BLaER1 (cell line): ENCODE measurements at regions not wholly inside any gene's neighbourhood (a gene's known extent, or its start where the extent isn't known, plus 50 kb on each side); places are given as distances from the start of the nearest gene placed in this dataset.
A peak's percentile ranks its signal among the peaks of the same experiment; 100 is the strongest.

Experiments used
- H3K27ac ChIP-seq: shearing (Covaris generic); formaldehyde crosslinking; 2 replicates; pipeline ENCODE4 v1.8.1; 2022
- H3K27me3 ChIP-seq: shearing (Covaris generic); formaldehyde crosslinking; 2 replicates; pipeline ENCODE4 v1.8.1; 2022
- H3K36me3 ChIP-seq: shearing (Covaris generic); formaldehyde crosslinking; 2 replicates; pipeline ENCODE4 v1.8.1; 2022
- H3K4me1 ChIP-seq: shearing (Covaris generic); formaldehyde crosslinking; 2 replicates; pipeline ENCODE4 v1.8.1; 2022
- H3K4me2 ChIP-seq: shearing (Covaris generic); formaldehyde crosslinking; 2 replicates; pipeline ENCODE4 v1.8.1; 2022
- H3K4me3 ChIP-seq: shearing (Covaris generic); formaldehyde crosslinking; 2 replicates; pipeline ENCODE4 v1.8.1; 2022
- H3K9ac ChIP-seq: shearing (Covaris generic); formaldehyde crosslinking; 2 replicates; pipeline ENCODE4 v1.8.1; 2022
- H3K9me3 ChIP-seq: shearing (Covaris generic); formaldehyde crosslinking; 2 replicates; pipeline ENCODE4 v1.8.1; 2022
- H4K20me1 ChIP-seq: shearing (Covaris generic); formaldehyde crosslinking; 2 replicates; pipeline ENCODE4 v1.8.1; 2022
- Cebpa-rat ChIP-seq: shearing (Covaris generic); IDR thresholded peaks from 2 replicates; pipeline ENCODE4 v1.8.1; 2022

DNA sequence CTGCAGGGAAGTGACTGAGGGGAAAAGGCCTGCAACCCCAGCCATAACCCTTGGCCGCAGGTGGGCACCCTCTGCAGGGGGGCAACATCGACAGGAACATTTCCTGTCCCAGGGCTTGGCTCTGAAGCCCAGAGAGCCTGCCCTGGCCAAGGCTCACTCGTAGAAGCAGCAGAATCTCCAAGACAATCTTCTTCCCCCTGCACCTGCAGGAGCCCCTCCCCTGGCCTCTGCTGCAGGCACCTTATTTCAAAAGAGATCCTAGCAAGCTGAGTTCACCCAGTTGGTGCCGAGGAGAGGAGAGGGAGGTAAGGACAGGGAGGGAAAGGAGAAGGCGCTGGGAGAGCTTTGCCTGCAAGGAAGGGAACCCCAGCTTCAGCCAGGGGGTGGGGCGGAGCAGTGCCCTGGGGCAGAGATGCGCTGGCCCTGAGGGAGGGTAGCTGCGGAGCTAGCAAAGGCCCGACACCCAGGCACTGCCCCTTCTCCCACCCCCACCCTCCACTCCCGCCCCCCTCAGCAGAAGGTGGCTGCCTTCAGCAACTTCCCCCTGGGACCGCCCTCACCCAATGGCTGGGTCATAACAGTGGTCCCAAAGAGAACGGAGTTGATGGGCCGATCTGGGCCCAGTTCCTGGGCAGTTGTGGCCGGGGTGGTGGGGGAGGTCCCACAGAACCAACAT, 104.3 kb upstream of the TNRC6C start:
- Histone ChIP-seq H3K9me3 (no peaks in the 10 kb centered on the region), H3K4me1 (peaks cover 15% of the 10 kb centered on the region), H3K27me3 (no peaks in the 10 kb centered on the region), H3K4me3 (no peak overlapping the region), H3K4me2 (peak overlapping the region; percentile 49), H3K9ac (no peak overlapping the region), H3K36me3 (no peaks in the 10 kb centered on the region), H3K27ac (no peak overlapping the region), H4K20me1 (no peaks in the 10 kb centered on the region)
- no peak for TF ChIP-seq Cebpa-rat

DNA sequence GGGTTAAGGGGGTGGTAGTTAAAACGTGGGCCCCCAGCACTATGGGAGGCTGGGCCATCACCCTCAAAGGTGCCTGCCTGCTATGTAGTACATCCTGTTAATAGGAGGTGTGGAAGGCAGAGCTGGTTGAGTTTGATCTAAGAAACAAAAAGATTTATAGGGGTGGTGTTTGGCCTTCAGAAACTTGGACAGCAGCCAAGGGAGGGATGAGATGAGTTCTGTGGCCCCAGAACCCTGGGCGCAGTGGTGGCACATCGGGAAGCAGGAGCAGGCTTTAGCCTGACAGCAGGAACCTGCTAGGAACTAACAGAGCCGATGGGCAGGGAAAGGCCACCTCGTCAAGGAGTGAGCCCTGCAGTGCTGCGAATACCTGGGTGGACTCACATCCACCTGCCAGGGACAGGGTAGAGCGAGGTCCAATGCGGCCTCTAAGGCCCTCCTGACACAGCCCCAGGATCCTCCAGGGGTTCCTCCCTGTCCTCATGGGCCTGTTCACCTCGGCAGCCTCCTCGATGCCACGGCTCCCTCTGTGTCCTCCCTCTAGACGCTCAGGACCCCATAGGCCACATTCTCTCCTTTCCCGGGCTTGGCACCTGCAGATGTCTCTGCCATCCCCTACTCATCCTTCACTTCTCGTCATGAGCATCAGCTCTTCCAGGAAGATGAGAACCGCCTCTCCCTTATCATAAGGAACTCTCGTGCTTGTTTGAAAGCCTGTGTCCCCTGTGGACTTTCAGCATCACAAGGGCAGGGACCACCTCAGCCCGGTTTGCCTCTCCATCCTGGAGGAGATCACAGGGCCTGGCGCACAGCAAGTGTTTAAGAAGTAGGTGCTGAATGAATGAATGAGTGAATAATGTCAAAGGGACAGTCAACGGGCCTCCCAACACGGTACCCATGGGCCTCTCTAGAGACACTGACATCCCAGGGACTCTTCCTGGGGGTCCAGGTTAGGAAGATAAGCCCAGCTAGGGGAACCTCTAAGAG, 103.5 kb upstream of the TNRC6C start:
- peaks cover 15% of the 10 kb centered on the region for H3K4me1 ChIP-seq
- H3K9me3 ChIP-seq: no peaks in the 10 kb centered on the region
- H3K36me3 ChIP-seq: no peaks in the 10 kb centered on the region
- no peak overlapping the region for H3K27ac ChIP-seq
- H3K9ac ChIP-seq: no peak overlapping the region
- H3K4me2 ChIP-seq: 0 out of 2 replicates have a peak overlapping the region, but pooled peaks have one; percentile 49
- no peaks in the 10 kb centered on the region for H4K20me1 ChIP-seq
- no peak overlapping the region for H3K4me3 ChIP-seq
- H3K27me3 ChIP-seq: no peaks in the 10 kb centered on the region
- TF ChIP-seq Cebpa-rat: no peak

- H4K20me1 ChIP-seq: no peaks in the 10 kb centered on the region
- no peaks in the 10 kb centered on the region for H3K9me3 ChIP-seq
- peaks cover 17% of the 10 kb centered on the region for H3K4me1 ChIP-seq
- 0 out of 2 replicates have a peak overlapping the region, but pooled peaks have one; percentile 1 for H3K4me2 ChIP-seq
- no peak overlapping the region for H3K4me3 ChIP-seq
- no peak overlapping the region for H3K9ac ChIP-seq
- H3K27ac ChIP-seq: no peak overlapping the region
- no peak for TF ChIP-seq Cebpa-rat
- no peaks in the 10 kb centered on the region for H3K36me3 ChIP-seq
- no peaks in the 10 kb centered on the region for H3K27me3 ChIP-seq
Observed at GRCh38 chr17:77856551-77857305, 101.8 kb upstream of the TNRC6C start.

- H4K20me1 ChIP-seq: no peaks in the 10 kb centered on the region
- no peaks in the 10 kb centered on the region for H3K36me3 ChIP-seq
- no peak for TF ChIP-seq Cebpa-rat
- no peak overlapping the region for H3K4me2 ChIP-seq
- no peak overlapping the region for H3K27ac ChIP-seq
- no peak overlapping the region for H3K9ac ChIP-seq
- H3K9me3 ChIP-seq: no peaks in the 10 kb centered on the region
- no peaks in the 10 kb centered on the region for H3K27me3 ChIP-seq
- no peak overlapping the region for H3K4me3 ChIP-seq
- H3K4me1 ChIP-seq: peaks cover 22% of the 10 kb centered on the region
Observed at GRCh38 chr17:77857306-77857555, 101.3 kb upstream of the TNRC6C start.

DNA sequence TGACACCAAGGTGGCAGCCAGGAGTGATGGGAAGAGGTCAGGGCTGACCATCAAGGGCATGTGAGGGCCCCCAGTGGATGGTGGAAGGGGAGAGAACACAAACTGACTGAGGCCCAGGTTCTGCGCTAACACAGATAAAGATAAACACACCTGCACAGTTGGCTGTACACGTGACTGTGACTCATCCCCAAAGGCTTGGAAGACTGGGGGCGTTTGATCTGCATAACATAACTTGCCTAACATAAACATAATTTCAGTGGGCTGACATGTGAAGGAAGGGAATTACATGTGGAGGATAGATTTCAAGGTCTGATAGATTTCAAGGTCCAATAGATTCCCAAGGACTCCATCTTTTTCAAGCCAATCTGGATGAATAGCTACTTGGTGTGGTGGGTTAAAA, 100.9 kb upstream of the TNRC6C start:
- Histone ChIP-seq H3K9ac (no peak overlapping the region), H4K20me1 (no peaks in the 10 kb centered on the region), H3K4me1 (peaks cover 26% of the 10 kb centered on the region), H3K4me3 (no peak overlapping the region), H3K36me3 (no peaks in the 10 kb centered on the region), H3K9me3 (no peaks in the 10 kb centered on the region), H3K4me2 (no peak overlapping the region), H3K27ac (no peak overlapping the region), H3K27me3 (no peaks in the 10 kb centered on the region)
- no peak for TF ChIP-seq Cebpa-rat

- TF ChIP-seq Cebpa-rat: no peak
- Histone ChIP-seq H3K27me3 (no peaks in the 10 kb centered on the region), H3K9me3 (no peaks in the 10 kb centered on the region), H3K4me1 (peaks cover 33% of the 10 kb centered on the region), H3K9ac (no peak overlapping the region), H3K27ac (no peak overlapping the region), H3K4me3 (no peak overlapping the region), H3K4me2 (no peak overlapping the region), H4K20me1 (peaks cover 5% of the 10 kb centered on the region; the same call in 1 of the 2 replicates), H3K36me3 (no peaks in the 10 kb centered on the region)
Observed at GRCh38 chr17:77858291-77859034, 100.0 kb upstream of the TNRC6C start.

GRCh38 chr17:77859035-77859810, 99.3 kb upstream of the TNRC6C start:
- Histone ChIP-seq H3K9me3 (no peaks in the 10 kb centered on the region), H3K4me3 (no peak overlapping the region), H3K36me3 (no peaks in the 10 kb centered on the region), H3K4me1 (peaks cover 33% of the 10 kb centered on the region), H3K27me3 (no peaks in the 10 kb centered on the region), H3K4me2 (no peak overlapping the region), H3K9ac (no peak overlapping the region), H3K27ac (no peak overlapping the region), H4K20me1 (peaks cover 10% of the 10 kb centered on the region)
- no peak for TF ChIP-seq Cebpa-rat

GRCh38 chr17:77861133-77861695, 97.3 kb upstream of the TNRC6C start:
- no peak overlapping the region for H3K9ac ChIP-seq
- no peak for TF ChIP-seq Cebpa-rat
- no peak overlapping the region for H3K4me2 ChIP-seq
- peaks cover 30% of the 10 kb centered on the region for H4K20me1 ChIP-seq
- H3K27me3 ChIP-seq: no peaks in the 10 kb centered on the region
- peaks cover 47% of the 10 kb centered on the region for H3K4me1 ChIP-seq
- no peak overlapping the region for H3K4me3 ChIP-seq
- H3K27ac ChIP-seq: no peak overlapping the region
- H3K9me3 ChIP-seq: no peaks in the 10 kb centered on the region
- no peaks in the 10 kb centered on the region for H3K36me3 ChIP-seq
